ENCODE measurements at regions not wholly inside any gene's neighbourhood (a gene's known extent, or its start where the extent isn't known, plus 50 kb on each side); places are given as distances from the start of the nearest gene placed in this dataset.
A peak's percentile ranks its signal among the peaks of the same experiment; 100 is the strongest.

- Histone ChIP-seq H3K4me3 (ENCODE audit: low read length) (no peak overlapping the region), H3K36me3 (ENCODE audit: control insufficient read depth, insufficient read depth, low read length) (no peaks in the 10 kb centered on the region), H3K27me3 (ENCODE audit: control insufficient read depth, insufficient read depth, low read length) (peaks cover 2% of the 10 kb centered on the region), H3K9me3 (replicated peaks; ENCODE audit: control insufficient read depth, low read depth, low read length) (no peaks in the 10 kb centered on the region), H3K4me1 (ENCODE audit: control insufficient read depth, insufficient read depth, low read length) (no peaks in the 10 kb centered on the region), H3K27ac (ENCODE audit: low read length) (no peak overlapping the region)
- 67% methylated on average over 1 of the region's 4 CpGs for WGBS (ENCODE audit: insufficient coverage)
- no peak for DNase-seq
Measured at GRCh38 chr2:133967326-133967725, 286.5 kb upstream of the MGAT5 start.

DNA sequence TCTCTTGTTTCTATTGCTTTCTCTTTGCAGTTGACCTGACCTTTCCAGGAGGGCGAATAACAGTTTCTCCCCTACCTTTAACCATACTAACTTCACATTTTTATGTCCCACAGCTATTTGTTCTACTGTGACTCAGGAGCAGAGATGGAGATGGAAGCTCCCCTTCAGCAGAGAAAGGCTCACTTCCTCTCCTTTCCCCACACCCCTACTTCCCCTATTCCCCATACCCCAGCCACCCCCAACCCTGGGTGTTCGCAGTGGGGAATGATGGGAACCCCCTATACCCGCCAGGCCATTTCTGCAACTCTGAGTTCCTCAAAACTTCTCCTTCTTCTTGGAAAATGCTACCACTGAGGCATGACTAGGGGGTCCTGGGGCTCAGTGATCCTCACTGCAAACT, 285.4 kb upstream of the MGAT5 start:
- no peak overlapping the region for H3K27ac ChIP-seq (ENCODE audit: low read length)
- peaks cover 2% of the 10 kb centered on the region for H3K27me3 ChIP-seq (ENCODE audit: control insufficient read depth, insufficient read depth, low read length)
- H3K4me3 ChIP-seq (ENCODE audit: low read length), result no peak overlapping the region
- no peaks in the 10 kb centered on the region for H3K36me3 ChIP-seq (ENCODE audit: control insufficient read depth, insufficient read depth, low read length)
- no peaks in the 10 kb centered on the region for H3K4me1 ChIP-seq (ENCODE audit: control insufficient read depth, insufficient read depth, low read length)
- H3K9me3 ChIP-seq (replicated peaks; ENCODE audit: control insufficient read depth, low read depth, low read length), result no peaks in the 10 kb centered on the region
- 80% methylated on average over 1 of the region's 3 CpGs for WGBS (ENCODE audit: insufficient coverage)
- DNase-seq, result peak; percentile 6

DNA sequence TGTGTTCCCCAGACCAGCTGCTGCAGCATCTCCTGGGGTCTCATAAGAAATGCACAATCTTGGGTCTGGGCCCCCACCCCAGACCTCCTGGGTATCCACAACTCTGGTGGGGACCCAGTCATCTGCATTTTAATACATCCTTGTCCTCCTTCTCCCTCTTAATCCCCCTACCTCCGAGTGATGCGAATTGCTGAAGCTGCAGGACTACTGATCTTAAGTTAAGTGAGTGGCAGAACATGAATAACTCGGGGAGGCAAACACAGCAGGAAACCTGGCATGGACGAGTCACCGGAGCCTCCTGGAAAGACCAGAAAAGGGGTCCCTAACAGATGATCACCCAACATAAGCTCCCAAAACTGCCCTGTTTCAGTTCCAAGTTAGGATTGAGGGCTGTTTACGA, 283.2 kb upstream of the MGAT5 start:
- H3K4me1 ChIP-seq (ENCODE audit: control insufficient read depth, insufficient read depth, low read length), result no peaks in the 10 kb centered on the region
- DNase-seq, result no peak
- no CpG with 5 or more reads among the region's 6 CpGs for WGBS (ENCODE audit: insufficient coverage)

DNA sequence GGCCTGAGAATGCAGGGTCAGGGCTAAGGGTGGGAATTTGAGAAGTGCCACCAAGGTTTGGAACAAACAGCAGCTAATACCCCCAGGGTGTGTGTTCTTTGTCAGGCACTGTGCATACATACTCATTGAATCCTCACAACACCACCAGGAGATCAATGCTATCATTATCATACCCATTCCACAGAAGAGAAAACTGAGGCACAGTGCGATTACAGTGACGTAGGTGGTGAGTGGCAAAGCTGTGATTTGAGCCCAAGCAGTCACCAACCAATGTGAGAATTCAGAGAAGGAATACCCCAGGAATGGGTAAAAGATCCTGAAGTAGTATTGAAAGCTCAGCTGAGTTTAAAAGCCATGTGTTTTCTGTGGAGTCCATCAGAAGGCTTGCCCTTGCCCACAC, 281.6 kb upstream of the MGAT5 start:
- WGBS (ENCODE audit: insufficient coverage), result no CpG with 5 or more reads among the region's 2 CpGs

More for the DNA sequence above, 283.2 kb upstream of the MGAT5 start:
- no peaks in the 10 kb centered on the region for H3K9me3 ChIP-seq (replicated peaks; ENCODE audit: control insufficient read depth, low read depth, low read length)
- H3K4me3 ChIP-seq (ENCODE audit: low read length), result no peak overlapping the region
- no peaks in the 10 kb centered on the region for H3K36me3 ChIP-seq (ENCODE audit: control insufficient read depth, insufficient read depth, low read length)
- H3K27me3 ChIP-seq (ENCODE audit: control insufficient read depth, insufficient read depth, low read length), result peaks cover 2% of the 10 kb centered on the region
- no peak overlapping the region for H3K27ac ChIP-seq (ENCODE audit: low read length)

DNA sequence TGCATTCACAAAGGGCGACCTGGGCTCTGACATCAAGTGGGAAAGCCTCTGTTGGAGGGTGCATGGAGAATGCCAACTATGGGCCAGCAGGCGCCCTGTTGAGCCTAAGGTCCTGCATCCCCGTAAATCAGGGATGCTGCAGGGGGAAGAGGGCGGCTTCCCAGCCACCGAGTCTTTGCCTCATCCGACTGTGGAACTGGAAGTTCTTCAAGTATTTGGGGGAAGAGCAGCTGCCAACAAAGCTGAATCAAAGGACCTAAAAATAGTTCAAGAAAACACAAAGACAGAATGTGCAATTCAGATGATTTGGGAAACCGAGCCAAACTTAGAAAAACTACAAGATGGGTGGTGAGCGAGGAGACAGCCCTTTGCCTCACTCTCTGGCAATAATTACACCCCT, 281.1 kb upstream of the MGAT5 start:
- 84% methylated on average over 3 of the region's 8 CpGs for WGBS (ENCODE audit: insufficient coverage)
- no peaks in the 10 kb centered on the region for H3K4me1 ChIP-seq (ENCODE audit: control insufficient read depth, insufficient read depth, low read length)
- H3K27ac ChIP-seq (ENCODE audit: low read length), result no peak overlapping the region
- H3K27me3 ChIP-seq (ENCODE audit: control insufficient read depth, insufficient read depth, low read length), result peaks cover 2% of the 10 kb centered on the region
- DNase-seq, result peak; percentile 67
- H3K9me3 ChIP-seq (replicated peaks; ENCODE audit: control insufficient read depth, low read depth, low read length), result no peaks in the 10 kb centered on the region
- no peaks in the 10 kb centered on the region for H3K36me3 ChIP-seq (ENCODE audit: control insufficient read depth, insufficient read depth, low read length)
- H3K4me3 ChIP-seq (ENCODE audit: low read length), result no peak overlapping the region

More for the DNA sequence above, 281.6 kb upstream of the MGAT5 start:
- Histone ChIP-seq H3K27ac (ENCODE audit: low read length) (no peak overlapping the region), H3K27me3 (ENCODE audit: control insufficient read depth, insufficient read depth, low read length) (peaks cover 2% of the 10 kb centered on the region), H3K36me3 (ENCODE audit: control insufficient read depth, insufficient read depth, low read length) (no peaks in the 10 kb centered on the region), H3K9me3 (replicated peaks; ENCODE audit: control insufficient read depth, low read depth, low read length) (no peaks in the 10 kb centered on the region), H3K4me1 (ENCODE audit: control insufficient read depth, insufficient read depth, low read length) (no peaks in the 10 kb centered on the region), H3K4me3 (ENCODE audit: low read length) (no peak overlapping the region)
- no peak for DNase-seq

DNA sequence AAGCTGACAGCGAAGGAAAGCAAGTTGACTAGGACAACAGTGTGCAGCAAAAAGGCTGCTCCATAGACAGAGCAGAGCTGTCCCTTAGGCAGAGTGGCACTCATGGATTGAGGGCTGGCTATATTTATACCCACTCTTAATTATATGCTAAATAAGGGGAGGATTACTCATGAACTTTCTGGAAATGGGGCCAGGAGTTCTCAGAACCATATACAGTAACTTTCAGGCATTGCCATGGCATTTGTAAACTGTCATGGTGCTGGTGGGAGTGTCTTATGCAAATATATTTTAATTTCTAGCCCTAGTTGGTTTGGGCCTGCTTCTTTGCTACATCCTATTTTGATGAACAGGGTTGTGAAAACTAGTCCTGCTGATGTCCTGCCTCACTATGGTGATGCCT, 279.5 kb upstream of the MGAT5 start:
- H3K27ac ChIP-seq (ENCODE audit: low read length), result no peak overlapping the region
- H3K27me3 ChIP-seq (ENCODE audit: control insufficient read depth, insufficient read depth, low read length), result peaks cover 2% of the 10 kb centered on the region
- WGBS (ENCODE audit: insufficient coverage), result no CpG with 5 or more reads among the region's 1 CpG
- H3K4me3 ChIP-seq (ENCODE audit: low read length), result no peak overlapping the region
- no peaks in the 10 kb centered on the region for H3K36me3 ChIP-seq (ENCODE audit: control insufficient read depth, insufficient read depth, low read length)
- DNase-seq, result no peak
- no peaks in the 10 kb centered on the region for H3K4me1 ChIP-seq (ENCODE audit: control insufficient read depth, insufficient read depth, low read length)
- H3K9me3 ChIP-seq (replicated peaks; ENCODE audit: control insufficient read depth, low read depth, low read length), result no peaks in the 10 kb centered on the region

DNA sequence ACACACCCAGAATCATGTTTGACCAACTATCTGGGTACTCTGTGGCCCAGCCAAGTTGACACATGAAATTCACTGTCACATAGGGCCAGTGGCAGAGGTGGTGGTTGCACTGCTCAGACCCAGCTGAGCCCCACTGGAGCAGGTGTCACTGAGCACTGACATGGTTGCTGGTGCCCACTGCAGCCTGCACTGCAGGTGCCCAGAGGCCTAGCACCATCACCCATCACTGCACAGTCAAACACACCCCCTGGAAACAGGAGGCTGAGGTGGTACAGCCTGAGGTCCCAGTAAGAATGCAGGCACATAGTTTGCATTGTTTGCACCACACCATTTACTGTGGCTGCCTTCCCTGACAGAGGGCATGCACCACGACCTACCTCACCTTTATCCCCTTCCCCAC, 278.7 kb upstream of the MGAT5 start:
- Histone ChIP-seq H3K9me3 (replicated peaks; ENCODE audit: control insufficient read depth, low read depth, low read length) (no peaks in the 10 kb centered on the region), H3K4me1 (ENCODE audit: control insufficient read depth, insufficient read depth, low read length) (no peaks in the 10 kb centered on the region), H3K27me3 (ENCODE audit: control insufficient read depth, insufficient read depth, low read length) (peaks cover 2% of the 10 kb centered on the region), H3K27ac (ENCODE audit: low read length) (no peak overlapping the region), H3K36me3 (ENCODE audit: control insufficient read depth, insufficient read depth, low read length) (no peaks in the 10 kb centered on the region), H3K4me3 (ENCODE audit: low read length) (no peak overlapping the region)
- no peak for DNase-seq
- WGBS (ENCODE audit: insufficient coverage), result 50% methylated on average over 1 of the region's 1 CpG

GRCh38 chr2:133975676-133976428, 278.0 kb upstream of the MGAT5 start:
- no peak for DNase-seq
- WGBS (ENCODE audit: insufficient coverage), result 0% methylated on average over 1 of the region's 2 CpGs
- Histone ChIP-seq H3K27ac (ENCODE audit: low read length) (no peak overlapping the region), H3K36me3 (ENCODE audit: control insufficient read depth, insufficient read depth, low read length) (no peaks in the 10 kb centered on the region), H3K9me3 (replicated peaks; ENCODE audit: control insufficient read depth, low read depth, low read length) (no peaks in the 10 kb centered on the region), H3K27me3 (ENCODE audit: control insufficient read depth, insufficient read depth, low read length) (no peaks in the 10 kb centered on the region), H3K4me3 (ENCODE audit: low read length) (no peak overlapping the region), H3K4me1 (ENCODE audit: control insufficient read depth, insufficient read depth, low read length) (no peaks in the 10 kb centered on the region)

DNA sequence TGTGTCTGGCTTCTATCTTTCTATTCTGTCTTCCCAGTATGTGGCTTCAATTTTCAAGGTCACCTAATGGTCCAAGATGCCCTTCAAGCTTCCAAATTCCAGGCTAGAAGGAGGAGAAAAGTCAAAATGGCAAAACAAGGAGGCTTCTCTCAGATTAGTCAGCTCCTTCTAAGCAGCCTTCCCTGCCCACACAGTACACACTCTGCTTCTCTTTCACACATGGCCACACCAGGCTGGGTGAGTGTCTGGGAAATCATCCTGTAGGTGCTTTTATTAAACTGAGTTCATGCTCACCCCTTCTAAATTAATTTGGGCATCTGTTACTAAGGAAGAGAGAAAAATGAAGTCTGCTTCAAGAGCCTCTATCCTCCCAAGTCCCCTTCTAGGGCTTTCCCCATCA, 277.2 kb upstream of the MGAT5 start:
- Histone ChIP-seq H3K27ac (ENCODE audit: low read length) (no peak overlapping the region), H3K4me1 (ENCODE audit: control insufficient read depth, insufficient read depth, low read length) (no peaks in the 10 kb centered on the region), H3K4me3 (ENCODE audit: low read length) (no peak overlapping the region), H3K9me3 (replicated peaks; ENCODE audit: control insufficient read depth, low read depth, low read length) (no peaks in the 10 kb centered on the region), H3K27me3 (ENCODE audit: control insufficient read depth, insufficient read depth, low read length) (no peaks in the 10 kb centered on the region), H3K36me3 (ENCODE audit: control insufficient read depth, insufficient read depth, low read length) (no peaks in the 10 kb centered on the region)
- no peak for DNase-seq

DNA sequence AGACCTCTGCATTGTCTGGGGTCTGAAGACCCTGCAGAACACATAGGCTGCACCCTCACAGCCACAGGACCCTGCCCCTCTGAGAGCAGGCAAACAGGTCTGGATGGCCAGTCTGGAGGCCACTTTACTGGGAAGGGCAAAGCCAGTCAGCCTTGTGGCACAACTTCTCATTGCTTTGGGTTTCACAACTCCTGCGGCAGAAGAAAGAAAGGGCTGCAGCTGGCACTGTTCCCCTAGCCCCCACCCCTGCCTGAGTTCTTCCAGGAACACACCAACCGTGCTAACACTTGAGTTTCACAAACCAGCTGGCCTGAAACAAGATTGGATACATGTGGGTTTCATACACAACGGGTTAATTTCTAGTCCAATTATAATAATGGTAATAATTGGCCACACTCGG, 276.5 kb upstream of the MGAT5 start:
- Histone ChIP-seq H3K4me1 (ENCODE audit: control insufficient read depth, insufficient read depth, low read length) (no peaks in the 10 kb centered on the region), H3K9me3 (replicated peaks; ENCODE audit: control insufficient read depth, low read depth, low read length) (no peaks in the 10 kb centered on the region), H3K4me3 (ENCODE audit: low read length) (no peak overlapping the region), H3K36me3 (ENCODE audit: control insufficient read depth, insufficient read depth, low read length) (no peaks in the 10 kb centered on the region), H3K27ac (ENCODE audit: low read length) (no peak overlapping the region), H3K27me3 (ENCODE audit: control insufficient read depth, insufficient read depth, low read length) (no peaks in the 10 kb centered on the region)
- peak; percentile 13 for DNase-seq
- WGBS (ENCODE audit: insufficient coverage), result 67% methylated on average over 1 of the region's 4 CpGs

DNA sequence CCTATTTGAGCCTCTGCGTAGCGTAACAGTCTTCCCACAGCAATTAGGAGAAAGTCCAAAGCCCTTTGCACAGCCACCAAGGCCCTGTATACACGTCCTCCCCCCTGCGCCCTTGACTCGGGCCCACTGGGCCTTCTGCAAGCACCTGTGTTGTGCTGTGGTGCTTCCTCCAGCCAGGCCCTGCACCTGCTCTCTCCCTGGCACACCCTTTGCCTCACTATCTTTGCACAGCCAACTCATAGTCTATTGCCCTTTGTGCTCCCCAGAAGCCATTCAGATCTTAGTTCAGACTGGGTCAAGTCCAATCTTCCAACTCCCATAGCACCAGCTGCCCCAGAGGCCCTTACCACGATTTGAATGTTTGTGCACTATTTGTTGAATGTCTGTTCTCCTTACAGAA, 271.6 kb upstream of the MGAT5 start:
- no peaks in the 10 kb centered on the region for H3K4me1 ChIP-seq (ENCODE audit: control insufficient read depth, insufficient read depth, low read length)
- peaks cover 2% of the 10 kb centered on the region for H3K9me3 ChIP-seq (replicated peaks; ENCODE audit: control insufficient read depth, low read depth, low read length)
- H3K27ac ChIP-seq (ENCODE audit: low read length), result no peak overlapping the region
- no peak for DNase-seq
- H3K36me3 ChIP-seq (ENCODE audit: control insufficient read depth, insufficient read depth, low read length), result no peaks in the 10 kb centered on the region
- H3K27me3 ChIP-seq (ENCODE audit: control insufficient read depth, insufficient read depth, low read length), result no peaks in the 10 kb centered on the region
- WGBS (ENCODE audit: insufficient coverage), result 88% methylated on average over 5 of the region's 6 CpGs
- H3K4me3 ChIP-seq (ENCODE audit: low read length), result no peak overlapping the region

Data from muscle of leg (tissue), 3 donors.